Endothelial cell of umbilical vein (primary cell): ENCODE measurements at regions not wholly inside any gene's neighbourhood (a gene's known extent, or its start where the extent isn't known, plus 50 kb on each side); places are given as distances from the start of the nearest gene placed in this dataset.

Source experiments
- BruUV-seq: library from RNA; stranded (reverse); fragments of 400-500 nt; replicated peaks from 2 replicates; lab custom pipeline; 2021; lab: Mats Ljungman, UMichigan
- CTCF ChIA-PET: fragments of 300-600, 350-600 bp; sonication (Branson Sonifier 250); formaldehyde crosslinking; loops from one replicate; lab custom pipeline; 2021; ENCODE audit warnings: antibody characterized with exemption, inconsistent platforms; lab: Charles Lee
- POLR2A ChIA-PET: fragments of 300-600, 350-600 bp; sonication (Branson Sonifier 250); formaldehyde crosslinking; loops from one replicate; lab custom pipeline; 2021; ENCODE audit warnings: antibody characterized with exemption, inconsistent platforms; lab: Charles Lee
- DNase-seq: peaks from one replicate; pipeline ENCODE4 v3.0.0-alpha.2; 2011; ENCODE audit warnings: low read depth, low spot score
- FAIRE-seq: peaks from 2 replicates; lab custom pipeline; 2011; peaks lifted over from hg19 to GRCh38; lab: Jason Lieb, UNC
- H2AFZ ChIP-seq: 2 replicates; pipeline ENCODE4 v1.6.0; 2012; ENCODE audit warnings: low read depth, low read length, control low read depth, inconsistent platforms
- H3K27ac ChIP-seq: 2 replicates; pipeline ENCODE4 v1.5.1; 2011; ENCODE audit warnings: low read depth, mild to moderate bottlenecking, control low read depth, low read length, moderate library complexity; ENCODE audit not compliant: insufficient read depth
- H3K27me3 ChIP-seq, 2 experiments: 2 replicates each; pipeline versions ENCODE4 v1.6.0 to v1.6.1; 2011; ENCODE audit warnings: low read length in 2 of 2, mixed read lengths in 1 of 2; ENCODE audit not compliant: control insufficient read depth in 2 of 2, insufficient read depth in 2 of 2
- H3K36me3 ChIP-seq, 2 experiments: 2 replicates in 1 of 2; 3 replicates in 1 of 2; pipeline ENCODE4 v1.5.1; 2011; ENCODE audit warnings: low read length in 2 of 2, mild to moderate bottlenecking in 1 of 2, moderate library complexity in 1 of 2; ENCODE audit not compliant: control insufficient read depth in 2 of 2, insufficient read depth in 2 of 2; ENCODE audit errors: extremely low read depth in 1 of 2
- H3K4me1 ChIP-seq: 3 replicates; pipeline ENCODE4 v1.5.1; 2011; ENCODE audit warnings: mild to moderate bottlenecking, low read length; ENCODE audit not compliant: control insufficient read depth, insufficient read depth; ENCODE audit errors: extremely low read depth
- H3K4me2 ChIP-seq: 2 replicates; pipeline ENCODE4 v1.6.1; 2011; ENCODE audit warnings: low read length, control low read depth, mixed read lengths; ENCODE audit not compliant: insufficient read depth
- H3K4me3 ChIP-seq, 3 experiments: fragments of 200-600 bp in 1 of 3; sonication (generic), shearing (Covaris generic) in 1 of 3; replicated peaks in 1 of 3; 2 replicates each; pipeline ENCODE4 v1.5.1; 2011 to 2016; ENCODE audit warnings: control low read depth in 3 of 3, low read length in 3 of 3, mild to moderate bottlenecking in 2 of 3, inconsistent platforms in 1 of 3, low read depth in 1 of 3, moderate library complexity in 1 of 3; ENCODE audit not compliant: insufficient read depth in 1 of 3
- H3K79me2 ChIP-seq: 2 replicates; pipeline ENCODE4 v1.6.0; 2012; ENCODE audit warnings: low read length, inconsistent platforms; ENCODE audit not compliant: control insufficient read depth, insufficient read depth
- H3K9ac ChIP-seq: replicated peaks from 2 replicates; pipeline ENCODE3; 2011; ENCODE audit warnings: low read length, control low read depth; ENCODE audit not compliant: insufficient read depth; ENCODE audit errors: extremely low read depth
- H3K9me1 ChIP-seq: replicated peaks from 3 replicates; pipeline ENCODE4 v1.6.0; 2011; ENCODE audit warnings: mild to moderate bottlenecking, low read length; ENCODE audit not compliant: control insufficient read depth, insufficient read depth; ENCODE audit errors: extremely low read depth
- H3K9me3 ChIP-seq: replicated peaks from 2 replicates; pipeline ENCODE4 v1.5.1; 2012; ENCODE audit warnings: low read length, inconsistent platforms; ENCODE audit not compliant: control insufficient read depth, insufficient read depth
- H4K20me1 ChIP-seq: replicated peaks from 2 replicates; pipeline ENCODE3; 2011; ENCODE audit warnings: mild to moderate bottlenecking, low read length; ENCODE audit not compliant: control insufficient read depth, insufficient read depth; ENCODE audit errors: extremely low read depth
- EZH2 ChIP-seq: IDR thresholded peaks from 2 replicates; pipeline ENCODE4 v1.6.1; 2012; ENCODE audit warnings: borderline replicate concordance, low read depth, mild to moderate bottlenecking, moderate library complexity, low read length, inconsistent platforms; ENCODE audit not compliant: severe bottlenecking
- FOS ChIP-seq: IDR thresholded peaks from 2 replicates; pipeline ENCODE4 v1.6.1; 2011; ENCODE audit warnings: mild to moderate bottlenecking, low read length, moderate library complexity, borderline replicate concordance; ENCODE audit not compliant: insufficient read depth
- GATA2 ChIP-seq: IDR thresholded peaks from 2 replicates; pipeline ENCODE4 v1.7.0; 2011; ENCODE audit warnings: low read depth, mild to moderate bottlenecking, moderate library complexity, mixed read lengths, low read length; ENCODE audit not compliant: insufficient read length, insufficient read depth
- JUN ChIP-seq: IDR thresholded peaks from 2 replicates; pipeline ENCODE4 v1.6.1; 2011; ENCODE audit warnings: borderline replicate concordance, low read depth; ENCODE audit not compliant: insufficient read length, insufficient read depth
- MYC ChIP-seq: IDR thresholded peaks from one replicate; pipeline ENCODE4 v1.6.1; 2011; ENCODE audit warnings: mild to moderate bottlenecking, low read depth, low read length
- POLR2A ChIP-seq: IDR thresholded peaks from 2 replicates; pipeline ENCODE4 v1.6.1; 2012; ENCODE audit warnings: low read depth, mild to moderate bottlenecking, control low read depth, low read length
- POLR2AphosphoS5 ChIP-seq: IDR thresholded peaks from 2 replicates; pipeline ENCODE4 v1.6.1; 2012; ENCODE audit warnings: low read depth, mild to moderate bottlenecking, control low read depth, low read length, moderate library complexity; ENCODE audit not compliant: insufficient read depth
- dilution Hi-C: fragments of 300-500 bp; cut with MboI; formaldehyde crosslinking; loops from one replicate; pipeline ENCODE4 v1.15.0; 2019; ENCODE audit warnings: low sequenced_read_pairs; ENCODE audit not compliant: extremely low pct_ligation_motif_present
- intact Hi-C: fragments of 100-400 bp; cut with micrococcal nuclease; formaldehyde crosslinking; loops from one replicate; pipeline ENCODE4 v1.10.0; 2022
- TF ChIP-seq, protein P1 (sequence below): IDR thresholded peaks from 2 replicates; pipeline ENCODE4 v1.6.1; 2011; ENCODE audit not compliant: insufficient read depth, insufficient read length
- TF ChIP-seq, protein P2 (sequence below), 2 donors: IDR thresholded peaks; 1 replicate in 1 of 2; 2 replicates in 1 of 2; pipeline ENCODE4 v1.5.1; 2011; ENCODE audit warnings: low read length in 2 of 2, mild to moderate bottlenecking in 2 of 2, moderate library complexity in 2 of 2, control low read depth in 1 of 2, inconsistent platforms in 1 of 2, low read depth in 1 of 2; ENCODE audit not compliant: insufficient read depth in 1 of 2; ENCODE audit errors: extremely low read depth in 1 of 2

DNA sequence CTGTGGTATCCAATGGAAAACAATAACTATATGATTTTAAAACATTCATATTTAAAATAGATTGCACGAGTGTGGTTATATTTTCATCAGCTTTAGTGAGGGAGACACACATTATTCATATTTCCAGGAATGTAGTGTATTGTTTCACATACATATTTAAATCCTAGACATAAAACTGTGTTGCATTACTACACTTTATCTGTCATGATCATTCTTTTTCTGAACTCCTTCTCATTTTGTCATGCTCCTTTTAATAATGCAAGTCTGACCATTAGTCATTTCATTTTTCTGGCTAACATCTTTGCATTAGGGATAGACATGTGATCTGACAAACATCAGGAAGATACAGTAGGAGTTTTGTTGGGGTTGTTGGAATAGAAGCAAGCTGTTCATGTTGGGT lies 1382.7 kb downstream of the PCDH7 start:
- Histone ChIP-seq H3K27me3 (no peaks in the 10 kb centered on the region), H3K4me3 (no peak overlapping the region), H3K36me3 (no peaks in the 10 kb centered on the region), H3K4me2 (no peak overlapping the region), H3K9ac (no peak overlapping the region), H3K9me1 (no peaks in the 10 kb centered on the region), H3K4me1 (no peaks in the 10 kb centered on the region), H3K9me3 (no peaks in the 10 kb centered on the region), H3K27ac (no peak overlapping the region), H4K20me1 (no peaks in the 10 kb centered on the region), H3K79me2 (no peaks in the 10 kb centered on the region), H2AFZ (no peak overlapping the region)
- FAIRE-seq (no peak), DNase-seq (no peak)
- POLR2A ChIA-PET = no interaction called here
- dilution Hi-C loops (no loop called here), intact Hi-C loops (no loop called here)
- no TSS peak for BruUV-seq
- CTCF ChIA-PET = no interaction called here
- TF ChIP-seq FOS (no peak), JUN (no peak), POLR2AphosphoS5 (no peak), MYC (no peak), POLR2A (no peak), EZH2 (no peak), GATA2 (no peak)
- TF ChIP-seq, protein P1, sequence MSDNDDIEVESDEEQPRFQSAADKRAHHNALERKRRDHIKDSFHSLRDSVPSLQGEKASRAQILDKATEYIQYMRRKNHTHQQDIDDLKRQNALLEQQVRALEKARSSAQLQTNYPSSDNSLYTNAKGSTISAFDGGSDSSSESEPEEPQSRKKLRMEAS = no peak
- TF ChIP-seq, protein P2, sequence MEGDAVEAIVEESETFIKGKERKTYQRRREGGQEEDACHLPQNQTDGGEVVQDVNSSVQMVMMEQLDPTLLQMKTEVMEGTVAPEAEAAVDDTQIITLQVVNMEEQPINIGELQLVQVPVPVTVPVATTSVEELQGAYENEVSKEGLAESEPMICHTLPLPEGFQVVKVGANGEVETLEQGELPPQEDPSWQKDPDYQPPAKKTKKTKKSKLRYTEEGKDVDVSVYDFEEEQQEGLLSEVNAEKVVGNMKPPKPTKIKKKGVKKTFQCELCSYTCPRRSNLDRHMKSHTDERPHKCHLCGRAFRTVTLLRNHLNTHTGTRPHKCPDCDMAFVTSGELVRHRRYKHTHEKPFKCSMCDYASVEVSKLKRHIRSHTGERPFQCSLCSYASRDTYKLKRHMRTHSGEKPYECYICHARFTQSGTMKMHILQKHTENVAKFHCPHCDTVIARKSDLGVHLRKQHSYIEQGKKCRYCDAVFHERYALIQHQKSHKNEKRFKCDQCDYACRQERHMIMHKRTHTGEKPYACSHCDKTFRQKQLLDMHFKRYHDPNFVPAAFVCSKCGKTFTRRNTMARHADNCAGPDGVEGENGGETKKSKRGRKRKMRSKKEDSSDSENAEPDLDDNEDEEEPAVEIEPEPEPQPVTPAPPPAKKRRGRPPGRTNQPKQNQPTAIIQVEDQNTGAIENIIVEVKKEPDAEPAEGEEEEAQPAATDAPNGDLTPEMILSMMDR (IDR thresholded peaks at IDR 0.05; ENCODE audit: extremely low read depth in 1 of 2, insufficient read depth in 1 of 2, low read depth in 1 of 2, low read length in 2 of 2) = no peak
